D721Med (cell line): ENCODE measurements at regions not wholly inside any gene's neighbourhood (a gene's known extent, or its start where the extent isn't known, plus 50 kb on each side); places are given as distances from the start of the nearest gene placed in this dataset.

Experiments
- DNase-seq: peaks from one replicate; pipeline ENCODE4 v3.0.0; 2011; ENCODE audit warnings: low spot score; ENCODE audit not compliant: insufficient read length
- FAIRE-seq: peaks from 2 replicates; lab custom pipeline; 2011; peaks lifted over from hg19 to GRCh38; lab: Jason Lieb, UNC
- CTCF ChIP-seq: IDR thresholded peaks from 2 replicates; pipeline ENCODE4 v1.5.1; 2012; ENCODE audit warnings: mild to moderate bottlenecking, control low read depth; ENCODE audit not compliant: insufficient read depth; ENCODE audit errors: missing control alignments

GRCh38 chr4:45064741-45065140, 338.4 kb upstream of the GNPDA2 start:
- no peak for DNase-seq
- TF ChIP-seq CTCF: no peak
- FAIRE-seq: no peak

DNA sequence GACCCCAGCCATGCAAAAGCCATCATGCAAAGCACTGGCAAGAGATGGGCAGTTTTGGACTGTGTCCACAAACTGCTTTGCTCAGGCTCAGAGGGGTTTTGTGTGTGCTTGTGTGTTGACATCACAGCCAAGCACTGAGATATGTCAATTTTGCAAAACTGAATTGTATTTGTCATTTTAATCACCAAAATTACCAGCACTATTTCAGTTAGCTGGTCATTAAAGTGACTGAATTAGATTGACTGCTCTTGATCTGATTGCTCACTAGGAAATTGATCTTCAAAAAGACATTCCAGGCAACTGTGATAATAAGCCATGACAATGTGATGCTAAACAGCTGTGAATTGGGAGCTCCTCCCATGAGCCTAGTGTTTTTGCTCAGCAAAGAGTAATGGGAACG, 337.3 kb upstream of the GNPDA2 start:
- no peak for TF ChIP-seq CTCF
- DNase-seq (no peak), FAIRE-seq (no peak)

DNA sequence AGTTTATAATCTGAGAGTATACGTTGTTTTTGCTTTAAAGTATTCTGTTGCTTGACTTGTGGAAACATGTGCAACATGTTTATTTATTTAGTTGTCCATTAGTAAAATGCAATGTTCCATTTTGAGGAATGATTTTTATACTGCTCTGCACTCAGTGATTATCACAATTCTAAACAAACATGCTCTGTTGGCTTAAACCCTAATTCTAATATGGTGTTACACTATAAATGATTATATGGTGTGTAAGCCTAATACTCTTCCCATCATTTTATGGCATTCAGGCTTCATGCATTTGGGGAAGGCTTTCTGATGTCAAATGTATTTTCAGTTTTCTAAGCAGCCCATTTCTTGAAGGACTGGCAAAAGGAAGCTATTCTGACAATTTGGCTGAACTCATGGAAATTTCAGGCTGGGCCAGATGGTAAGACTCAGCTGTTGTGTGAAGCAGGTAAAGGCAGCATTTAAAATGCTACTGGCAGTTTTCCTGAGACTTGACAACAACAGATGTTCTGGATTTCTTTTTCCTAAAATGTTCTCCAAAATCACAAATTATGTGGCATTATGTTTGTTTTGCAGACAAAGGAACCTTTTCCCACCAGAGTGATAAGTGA, 336.7 kb upstream of the GNPDA2 start:
- DNase-seq (no peak), FAIRE-seq (no peak)
- no peak for TF ChIP-seq CTCF

DNA sequence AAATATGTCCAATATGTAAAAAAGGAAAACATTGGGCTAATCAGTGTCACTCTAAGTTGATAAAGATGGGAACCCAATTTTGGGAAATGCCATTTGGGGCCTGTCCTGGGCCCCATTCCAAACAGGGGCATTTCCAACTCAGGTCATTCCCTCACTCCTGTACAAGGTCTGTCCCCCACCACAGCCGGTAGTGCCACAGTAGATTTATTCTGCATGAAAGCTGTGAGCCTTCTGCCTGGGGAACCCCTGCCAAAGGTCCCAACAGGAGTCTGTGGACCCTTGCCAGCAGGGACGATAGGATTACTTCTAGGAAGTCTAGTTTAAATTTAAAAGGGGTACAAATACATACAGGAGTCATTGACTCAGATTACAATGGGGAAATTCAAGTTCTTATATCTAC, 317.6 kb upstream of the GNPDA2 start:
- DNase-seq (no peak), FAIRE-seq (no peak)
- no peak for TF ChIP-seq CTCF

GRCh38 chr4:45036677-45037076, 310.3 kb upstream of the GNPDA2 start:
- no peak for TF ChIP-seq CTCF
- FAIRE-seq: no peak
- DNase-seq: no peak

DNA sequence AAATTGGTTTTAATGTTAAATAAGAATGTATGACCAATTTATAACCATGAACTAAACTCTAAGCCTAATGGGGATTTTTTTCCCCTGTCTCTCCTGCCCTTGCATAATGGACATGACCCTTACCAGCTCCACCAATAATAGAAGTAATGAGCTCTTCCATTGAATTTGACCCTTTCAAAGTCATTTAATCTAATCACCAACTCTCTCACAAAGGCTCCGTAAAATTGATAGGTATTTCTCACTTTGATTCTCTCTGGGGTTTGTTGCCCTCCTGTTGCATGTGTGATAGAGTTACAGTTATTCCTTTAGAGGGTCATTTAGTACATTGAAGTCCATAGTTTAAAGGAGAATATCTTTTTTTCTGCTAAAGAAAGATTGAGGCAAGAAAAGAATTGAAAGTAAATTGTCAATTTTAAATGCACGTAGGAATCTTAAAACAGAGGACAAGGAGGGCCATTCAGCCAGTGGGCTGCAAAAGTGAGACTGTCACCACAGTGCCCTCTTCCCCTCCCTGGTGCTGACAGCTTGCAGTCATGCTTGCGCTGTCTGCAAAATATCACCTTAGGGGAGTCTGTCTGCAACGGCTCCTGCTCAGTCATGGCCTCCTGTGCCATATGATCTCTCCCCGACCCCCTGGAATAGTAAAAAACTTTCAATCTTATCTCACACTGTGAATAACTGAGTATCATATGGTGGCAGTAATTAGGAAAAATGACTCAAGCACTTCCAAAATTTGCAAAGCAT, 307.5 kb upstream of the GNPDA2 start:
- TF ChIP-seq CTCF: peak; percentile 0
- no peak for FAIRE-seq
- DNase-seq: no peak

DNA sequence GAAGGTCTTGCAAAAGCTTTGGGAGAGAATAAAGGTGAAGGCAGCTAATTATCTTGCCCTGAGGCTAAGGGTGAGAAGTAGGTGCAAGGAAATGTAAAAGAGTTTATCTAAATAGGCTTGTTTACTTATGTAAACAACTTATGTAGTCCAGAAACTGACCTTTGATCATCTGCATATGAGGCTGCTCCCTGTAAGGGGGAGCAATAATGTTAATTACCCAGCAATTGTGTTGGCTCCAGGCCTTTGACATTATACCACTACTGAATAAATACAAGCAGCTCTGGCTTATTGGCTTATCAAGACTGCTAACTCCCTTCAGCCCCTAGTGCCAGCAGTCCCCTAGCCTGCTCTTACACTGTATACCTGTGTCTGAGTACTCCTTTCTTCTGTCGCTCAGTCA, 303.7 kb upstream of the GNPDA2 start:
- no peak for TF ChIP-seq CTCF
- no peak for DNase-seq
- FAIRE-seq: no peak
